Calu3 (cell line): ENCODE measurements at regions not wholly inside any gene's neighbourhood (a gene's known extent, or its start where the extent isn't known, plus 50 kb on each side); places are given as distances from the start of the nearest gene placed in this dataset.

ENCODE experiments used
- BruUV-seq: library from RNA; stranded (reverse); fragments of 400-500 nt; replicated peaks from 2 replicates; lab custom pipeline; 2021; lab: Mats Ljungman, UMichigan
- CTCF ChIA-PET: fragments of 300-600 bp; sonication (Branson Sonifier 250); formaldehyde crosslinking; loops from one replicate; lab custom pipeline; 2022; ENCODE audit warnings: antibody characterized with exemption; lab: Charles Lee
- DNase-seq: peaks from one replicate; pipeline ENCODE4 v3.0.0; 2022
- H3K27ac Mint-ChIP-seq: one replicate; pipeline ENCODE4 v1.8.0; 2022; ENCODE audit warnings: mixed read lengths; ENCODE audit not compliant: unreplicated experiment
- H3K27me3 Mint-ChIP-seq: one replicate; pipeline ENCODE4 v1.8.0; 2022; ENCODE audit warnings: mixed read lengths; ENCODE audit not compliant: unreplicated experiment
- H3K36me3 Mint-ChIP-seq: one replicate; pipeline ENCODE4 v1.8.0; 2022; ENCODE audit warnings: mild to moderate bottlenecking, moderate library complexity, mixed read lengths; ENCODE audit not compliant: insufficient read depth, unreplicated experiment
- H3K4me1 Mint-ChIP-seq: one replicate; pipeline ENCODE4 v1.8.0; 2022; ENCODE audit warnings: mild to moderate bottlenecking, low read depth, mixed read lengths; ENCODE audit not compliant: unreplicated experiment
- H3K4me3 Mint-ChIP-seq: one replicate; pipeline ENCODE4 v1.8.0; 2022; ENCODE audit warnings: mild to moderate bottlenecking, low read depth, moderate library complexity, mixed read lengths; ENCODE audit not compliant: unreplicated experiment
- H3K9me3 Mint-ChIP-seq: one replicate; pipeline ENCODE4 v1.8.0; 2022; ENCODE audit warnings: low read depth, mixed read lengths; ENCODE audit not compliant: unreplicated experiment
- CTCF ChIP-seq: fragments of 200-600 bp; IDR thresholded peaks from one replicate; pipeline ENCODE4 v1.8.0; 2022; ENCODE audit warnings: antibody characterized with exemption; ENCODE audit not compliant: unreplicated experiment
- intact Hi-C: fragments of 100-400 bp; cut with micrococcal nuclease; formaldehyde crosslinking; loops from one replicate; pipeline ENCODE4 v1.10.0; 2022; ENCODE audit not compliant: unreplicated experiment

DNA sequence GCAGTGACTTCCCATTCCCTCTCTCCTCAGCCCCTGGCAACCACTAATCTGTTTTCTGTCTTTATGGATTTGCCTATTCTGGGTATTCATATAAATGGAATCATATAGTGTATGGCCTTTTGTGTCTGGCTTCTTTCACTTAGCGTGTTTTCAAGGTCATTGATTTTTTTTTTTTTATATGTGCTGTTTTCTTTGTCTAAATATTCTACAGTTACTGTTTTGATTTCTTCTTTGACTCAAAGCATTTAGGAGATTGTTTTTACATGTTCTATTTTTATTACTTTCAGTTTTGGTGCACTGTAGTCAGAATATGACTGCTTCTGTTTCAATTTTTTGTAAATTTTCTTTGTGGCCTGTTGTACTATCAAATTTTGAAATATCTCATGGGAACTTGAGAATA lies 71.9 kb upstream of the RNU6-1 start:
- peaks cover 22% of the 10 kb centered on the region for H3K4me1 Mint-ChIP-seq
- no peak overlapping the region for H3K4me3 Mint-ChIP-seq
- H3K9me3 Mint-ChIP-seq, result peaks cover 2% of the 10 kb centered on the region
- CTCF ChIA-PET, result no interaction called here
- no peaks in the 10 kb centered on the region for H3K36me3 Mint-ChIP-seq
- TF ChIP-seq CTCF, result no peak
- no peak for DNase-seq
- no TSS peak for BruUV-seq
- intact Hi-C loops, result no loop called here
- H3K27me3 Mint-ChIP-seq, result no peaks in the 10 kb centered on the region
- no peak overlapping the region for H3K27ac Mint-ChIP-seq

GRCh38 chr15:67914028-67914427 lies 74.2 kb upstream of the RNU6-1 start:
- BruUV-seq, result no TSS peak
- Mint-ChIP-seq H3K36me3 (no peaks in the 10 kb centered on the region), H3K4me1 (peaks cover 22% of the 10 kb centered on the region), H3K4me3 (no peak overlapping the region), H3K27me3 (no peaks in the 10 kb centered on the region), H3K27ac (no peak overlapping the region), H3K9me3 (peaks cover 2% of the 10 kb centered on the region)
- no peak for TF ChIP-seq CTCF
- no peak for DNase-seq
- CTCF ChIA-PET, result no interaction called here
- intact Hi-C loops, result no loop called here

GRCh38 chr15:67914537-67915460 lies 75.0 kb upstream of the RNU6-1 start:
- no TSS peak for BruUV-seq
- no peak overlapping the region for H3K27ac Mint-ChIP-seq
- peaks cover 2% of the 10 kb centered on the region for H3K9me3 Mint-ChIP-seq
- peak; percentile 30 for DNase-seq
- CTCF ChIA-PET, result interaction anchor here (0.6 kb wide), 1 partner anchor 13 kb away, joined by 3 read pairs; no protein-coding TSS in a partner anchor
- no peaks in the 10 kb centered on the region for H3K36me3 Mint-ChIP-seq
- no peak for TF ChIP-seq CTCF
- peaks cover 22% of the 10 kb centered on the region for H3K4me1 Mint-ChIP-seq
- no peak overlapping the region for H3K4me3 Mint-ChIP-seq
- intact Hi-C loops, result no loop called here
- H3K27me3 Mint-ChIP-seq, result no peaks in the 10 kb centered on the region

DNA sequence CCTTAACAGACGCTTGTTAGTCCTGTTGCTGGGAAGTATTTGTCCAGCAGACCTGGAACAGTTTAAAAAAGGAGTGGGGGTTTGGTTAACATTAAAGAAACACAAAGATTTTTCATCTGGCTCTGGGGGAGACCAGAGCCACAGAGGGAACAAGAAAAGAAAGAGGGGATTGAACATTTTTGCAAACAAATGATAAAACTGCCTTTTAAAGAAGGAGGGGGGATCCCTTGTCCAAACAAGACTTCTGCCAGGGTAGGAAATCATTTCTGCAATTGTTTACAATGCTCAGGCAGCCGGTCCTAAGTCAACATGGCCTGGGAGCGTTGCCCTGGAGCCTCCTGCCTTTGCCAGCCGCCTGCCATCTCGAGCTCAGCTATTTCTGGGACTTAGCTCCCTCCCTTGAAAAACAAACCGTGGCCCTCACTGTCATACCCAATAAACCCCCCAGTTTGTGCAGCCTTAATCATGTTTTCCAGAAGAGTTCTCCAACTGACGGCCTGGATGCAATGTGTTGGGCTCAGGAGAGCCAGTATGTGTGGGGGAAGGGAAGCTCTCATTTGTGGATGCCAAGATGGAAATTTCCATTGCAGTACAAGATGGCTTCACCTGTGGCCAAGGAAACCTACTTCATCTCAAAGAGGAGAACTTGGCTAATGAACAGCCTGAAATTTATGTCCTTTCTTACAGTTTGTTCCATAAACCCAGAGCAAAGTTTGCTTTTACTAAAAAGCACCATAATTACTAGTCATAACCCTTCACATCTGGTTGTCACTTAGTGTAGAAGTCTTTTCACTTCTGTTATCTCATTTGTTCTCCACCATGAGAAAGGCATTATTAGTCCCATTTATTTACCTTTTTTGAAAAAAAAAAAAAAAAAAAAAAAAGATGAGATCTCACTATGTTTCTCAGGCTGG lies 75.9 kb upstream of the RNU6-1 start:
- BruUV-seq, result no TSS peak
- peaks cover 22% of the 10 kb centered on the region for H3K4me1 Mint-ChIP-seq
- TF ChIP-seq CTCF, result no peak
- H3K27me3 Mint-ChIP-seq, result no peaks in the 10 kb centered on the region
- no peaks in the 10 kb centered on the region for H3K36me3 Mint-ChIP-seq
- CTCF ChIA-PET, result interaction anchor here (0.6 to 0.7 kb wide), 4 partner anchors 12 to 286 kb away, joined by 3 to 14 read pairs (median 4); partner anchors contain the start of gene PIAS1
- no peak overlapping the region for H3K4me3 Mint-ChIP-seq
- intact Hi-C loops, result no loop called here
- no peak overlapping the region for H3K27ac Mint-ChIP-seq
- peaks cover 2% of the 10 kb centered on the region for H3K9me3 Mint-ChIP-seq
- DNase-seq, result no peak
